Fibroblast of lung (primary cell): ENCODE measurements at regions not wholly inside any gene's neighbourhood (a gene's known extent, or its start where the extent isn't known, plus 50 kb on each side); places are given as distances from the start of the nearest gene placed in this dataset.

Source experiments
- DNase-seq, 2 donors: peaks; one replicate each; pipeline versions ENCODE4 v3.0.0 to v3.0.0-alpha.2; 2010; ENCODE audit warnings: low read depth in 2 of 2
- H2AFZ ChIP-seq: 2 replicates; pipeline ENCODE4 v1.5.1; 2012; ENCODE audit warnings: low read length, control low read depth, inconsistent platforms
- H3K27ac ChIP-seq: 2 replicates; pipeline ENCODE4 v1.5.1; 2011; ENCODE audit warnings: low read length, control low read depth; ENCODE audit not compliant: insufficient read depth
- H3K27me3 ChIP-seq: 2 replicates; pipeline ENCODE4 v1.5.1; 2011; ENCODE audit warnings: mild to moderate bottlenecking, low read length; ENCODE audit not compliant: control insufficient read depth, insufficient read depth
- H3K36me3 ChIP-seq: 2 replicates; pipeline ENCODE4 v1.5.1; 2011; ENCODE audit warnings: low read length; ENCODE audit not compliant: control insufficient read depth, insufficient read depth
- H3K4me1 ChIP-seq: 2 replicates; pipeline ENCODE4 v1.5.1; 2011; ENCODE audit warnings: low read length; ENCODE audit not compliant: control insufficient read depth, insufficient read depth; ENCODE audit errors: extremely low read depth
- H3K4me2 ChIP-seq: 2 replicates; pipeline ENCODE4 v1.5.1; 2011; ENCODE audit warnings: low read length, control low read depth; ENCODE audit not compliant: insufficient read depth; ENCODE audit errors: extremely low read depth
- H3K4me3 ChIP-seq, 4 experiments: fragments of 200-600 bp in 1 of 4; sonication (generic) in 1 of 4; replicated peaks in 1 of 4; 2 replicates each; pipeline ENCODE4 v1.5.1; 2011 to 2016; ENCODE audit warnings: low read length in 4 of 4, low read depth in 3 of 4, mild to moderate bottlenecking in 3 of 4, control low read depth in 2 of 4, inconsistent platforms in 1 of 4, mixed read lengths in 1 of 4; ENCODE audit not compliant: insufficient read depth in 1 of 4; ENCODE audit errors: control extremely low read depth in 1 of 4
- H3K79me2 ChIP-seq: 2 replicates; pipeline ENCODE4 v1.5.1; 2012; ENCODE audit warnings: mild to moderate bottlenecking, low read length, inconsistent platforms; ENCODE audit not compliant: control insufficient read depth, insufficient read depth
- H3K9ac ChIP-seq: 2 replicates; pipeline ENCODE4 v1.5.1; 2011; ENCODE audit warnings: mild to moderate bottlenecking, low read length, control low read depth; ENCODE audit not compliant: insufficient read depth
- H3K9me3 ChIP-seq: 2 replicates; pipeline ENCODE4 v1.5.1; 2012; ENCODE audit warnings: low read depth, low read length; ENCODE audit not compliant: control insufficient read depth, insufficient read depth
- H4K20me1 ChIP-seq: 2 replicates; pipeline ENCODE4 v1.5.1; 2011; ENCODE audit warnings: low read length; ENCODE audit not compliant: control insufficient read depth, insufficient read depth; ENCODE audit errors: extremely low read depth
- EZH2 ChIP-seq: IDR thresholded peaks from 2 replicates; pipeline ENCODE4 v1.5.1; 2012; ENCODE audit warnings: low read length, control low read depth, mild to moderate bottlenecking; ENCODE audit errors: missing control alignments
- TF ChIP-seq, protein P1 (sequence below), 2 donors: IDR thresholded peaks in 1 of 2; conservative IDR thresholded peaks in 1 of 2; 1 replicate in 1 of 2; 2 replicates in 1 of 2; pipeline ENCODE4 v1.5.1; 2011 to 2012; ENCODE audit warnings: low read length in 2 of 2, control low read depth in 1 of 2, inconsistent platforms in 1 of 2, low read depth in 1 of 2, mild to moderate bottlenecking in 1 of 2

DNA sequence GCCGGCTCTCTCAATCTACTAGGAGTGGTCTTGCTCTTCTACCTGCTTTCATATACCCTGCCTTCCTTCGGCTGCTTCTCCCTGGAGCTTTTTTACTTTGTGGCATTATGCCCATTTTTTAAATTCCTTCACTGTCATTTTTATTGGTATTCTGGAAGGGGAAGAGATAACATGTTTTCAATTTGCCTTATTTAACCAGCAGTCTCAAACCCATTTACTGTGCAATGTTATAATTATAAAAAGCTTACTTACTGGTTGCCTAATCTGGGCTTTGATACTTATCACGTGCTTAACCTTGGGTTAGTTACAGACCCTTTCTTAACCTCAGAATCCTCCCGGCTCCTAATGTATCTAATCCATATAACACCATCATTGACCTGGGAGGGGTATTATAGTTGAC, 128.1 kb downstream of the SIPA1L2 start:
- no peak for DNase-seq

DNA sequence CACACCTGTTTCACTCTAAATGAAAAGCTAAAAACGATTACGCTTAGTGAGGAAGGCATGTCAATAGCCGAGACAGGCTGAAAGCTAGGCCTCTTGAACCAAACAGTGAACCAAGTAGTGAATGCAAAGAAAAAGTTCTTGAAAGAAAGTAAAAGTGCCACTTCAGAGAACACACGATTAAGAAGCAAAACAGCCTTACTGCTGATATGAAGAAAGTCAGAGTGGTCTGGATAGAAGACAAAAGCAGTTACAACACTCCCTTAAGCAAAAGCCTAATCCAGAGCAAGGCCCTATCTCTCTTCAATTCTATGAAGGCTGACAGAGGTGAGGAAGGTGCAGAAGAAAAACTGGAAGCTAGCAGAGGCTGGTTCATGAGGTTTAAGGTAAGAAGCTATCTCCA, 130.7 kb downstream of the SIPA1L2 start:
- TF ChIP-seq, protein P1, sequence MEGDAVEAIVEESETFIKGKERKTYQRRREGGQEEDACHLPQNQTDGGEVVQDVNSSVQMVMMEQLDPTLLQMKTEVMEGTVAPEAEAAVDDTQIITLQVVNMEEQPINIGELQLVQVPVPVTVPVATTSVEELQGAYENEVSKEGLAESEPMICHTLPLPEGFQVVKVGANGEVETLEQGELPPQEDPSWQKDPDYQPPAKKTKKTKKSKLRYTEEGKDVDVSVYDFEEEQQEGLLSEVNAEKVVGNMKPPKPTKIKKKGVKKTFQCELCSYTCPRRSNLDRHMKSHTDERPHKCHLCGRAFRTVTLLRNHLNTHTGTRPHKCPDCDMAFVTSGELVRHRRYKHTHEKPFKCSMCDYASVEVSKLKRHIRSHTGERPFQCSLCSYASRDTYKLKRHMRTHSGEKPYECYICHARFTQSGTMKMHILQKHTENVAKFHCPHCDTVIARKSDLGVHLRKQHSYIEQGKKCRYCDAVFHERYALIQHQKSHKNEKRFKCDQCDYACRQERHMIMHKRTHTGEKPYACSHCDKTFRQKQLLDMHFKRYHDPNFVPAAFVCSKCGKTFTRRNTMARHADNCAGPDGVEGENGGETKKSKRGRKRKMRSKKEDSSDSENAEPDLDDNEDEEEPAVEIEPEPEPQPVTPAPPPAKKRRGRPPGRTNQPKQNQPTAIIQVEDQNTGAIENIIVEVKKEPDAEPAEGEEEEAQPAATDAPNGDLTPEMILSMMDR (conservative IDR thresholded peaks at IDR 0.05 in 1 of 2, IDR thresholded peaks at IDR 0.05 in 1 of 2; ENCODE audit: low read depth in 1 of 2, low read length in 2 of 2), result no peak
- TF ChIP-seq EZH2, result no peak
- H3K9me3 ChIP-seq, result no peaks in the 10 kb centered on the region
- no peak overlapping the region for H3K4me3 ChIP-seq
- H2AFZ ChIP-seq, result no peak overlapping the region
- no peaks in the 10 kb centered on the region for H4K20me1 ChIP-seq
- H3K27me3 ChIP-seq, result no peaks in the 10 kb centered on the region
- H3K36me3 ChIP-seq, result no peaks in the 10 kb centered on the region
- H3K4me1 ChIP-seq, result no peaks in the 10 kb centered on the region
- H3K4me2 ChIP-seq, result no peak overlapping the region
- no peak overlapping the region for H3K27ac ChIP-seq
- H3K79me2 ChIP-seq, result no peaks in the 10 kb centered on the region
- no peak overlapping the region for H3K9ac ChIP-seq
- no peak for DNase-seq

More for the DNA sequence above, 128.1 kb downstream of the SIPA1L2 start:
- Histone ChIP-seq H3K4me1 (no peaks in the 10 kb centered on the region), H3K9ac (no peak overlapping the region), H3K27me3 (no peaks in the 10 kb centered on the region), H3K4me3 (no peak overlapping the region), H3K9me3 (no peaks in the 10 kb centered on the region), H3K27ac (no peak overlapping the region), H3K36me3 (no peaks in the 10 kb centered on the region), H3K79me2 (no peaks in the 10 kb centered on the region), H3K4me2 (no peak overlapping the region), H2AFZ (no peak overlapping the region), H4K20me1 (no peaks in the 10 kb centered on the region)
- TF ChIP-seq, protein P1 (conservative IDR thresholded peaks at IDR 0.05 in 1 of 2, IDR thresholded peaks at IDR 0.05 in 1 of 2; ENCODE audit: low read depth in 1 of 2, low read length in 2 of 2), result no peak
- no peak for TF ChIP-seq EZH2

DNA sequence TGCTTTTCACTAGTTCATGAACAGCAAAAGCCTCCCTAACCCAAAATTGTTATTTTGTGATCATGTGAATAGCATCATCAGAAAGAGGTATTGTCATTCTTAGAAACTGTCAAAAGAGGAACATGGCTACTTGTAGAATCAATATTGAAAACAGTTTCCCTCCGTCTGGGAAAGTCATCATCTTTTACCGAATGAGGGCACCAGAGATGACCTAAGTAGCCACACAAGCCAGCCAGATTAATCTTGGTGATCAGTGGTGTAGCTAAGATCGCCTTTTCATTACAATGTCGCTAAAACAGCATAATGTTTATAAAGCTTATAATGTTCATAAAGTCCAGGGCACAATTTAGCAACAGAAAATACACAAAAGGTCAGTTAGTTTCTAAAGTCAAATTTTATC, 136.1 kb downstream of the SIPA1L2 start:
- no peaks in the 10 kb centered on the region for H3K36me3 ChIP-seq
- no peaks in the 10 kb centered on the region for H3K9me3 ChIP-seq
- H4K20me1 ChIP-seq, result no peaks in the 10 kb centered on the region
- H3K79me2 ChIP-seq, result no peaks in the 10 kb centered on the region
- DNase-seq, result no peak
- H2AFZ ChIP-seq, result no peak overlapping the region
- no peaks in the 10 kb centered on the region for H3K4me1 ChIP-seq
- no peak overlapping the region for H3K9ac ChIP-seq
- no peak for TF ChIP-seq EZH2
- TF ChIP-seq, protein P1 (conservative IDR thresholded peaks at IDR 0.05 in 1 of 2, IDR thresholded peaks at IDR 0.05 in 1 of 2; ENCODE audit: low read depth in 1 of 2, low read length in 2 of 2), result no peak
- H3K4me2 ChIP-seq, result no peak overlapping the region
- no peaks in the 10 kb centered on the region for H3K27me3 ChIP-seq
- no peak overlapping the region for H3K4me3 ChIP-seq
- no peak overlapping the region for H3K27ac ChIP-seq
